Karpas-422 (cell line): ENCODE measurements at regions not wholly inside any gene's neighbourhood (a gene's known extent, or its start where the extent isn't known, plus 50 kb on each side); places are given as distances from the start of the nearest gene placed in this dataset.

Experiments
- DNase-seq: peaks from one replicate; pipeline ENCODE4 v3.0.0-alpha.2; 2015
- H2AFZ ChIP-seq: fragments of 200-600 bp; sonication (generic); 2 replicates; pipeline ENCODE4 v1.6.1; 2014; ENCODE audit warnings: antibody characterized with exemption, low read length, mixed read lengths
- H3K27ac ChIP-seq: fragments of 200-600 bp; sonication (generic); 2 replicates; pipeline ENCODE4 v1.5.1; 2014; ENCODE audit warnings: mild to moderate bottlenecking, low read length, moderate library complexity
- H3K27me3 ChIP-seq: fragments of 200-600 bp; sonication (generic); 2 replicates; pipeline ENCODE4 v1.6.1; 2014; ENCODE audit warnings: low read length, mixed read lengths
- H3K36me3 ChIP-seq: fragments of 200-600 bp; sonication (generic); 2 replicates; pipeline ENCODE4 v1.6.1; 2014; ENCODE audit warnings: low read length, mixed read lengths; ENCODE audit not compliant: insufficient read depth
- H3K4me1 ChIP-seq: fragments of 200-600 bp; sonication (generic); 2 replicates; pipeline ENCODE4 v1.6.1; 2014; ENCODE audit warnings: mild to moderate bottlenecking, low read length, mixed read lengths
- H3K4me2 ChIP-seq: fragments of 200-600 bp; sonication (generic); 2 replicates; pipeline ENCODE4 v1.6.1; 2014; ENCODE audit warnings: low read length, low read depth, mild to moderate bottlenecking; ENCODE audit not compliant: poor library complexity, severe bottlenecking
- H3K4me3 ChIP-seq: fragments of 200-600 bp; sonication (generic); 2 replicates; pipeline ENCODE4 v1.5.1; 2014; ENCODE audit warnings: mild to moderate bottlenecking, antibody characterized with exemption, low read length, mixed read lengths
- H3K79me2 ChIP-seq: fragments of 200-600 bp; sonication (generic); 2 replicates; pipeline ENCODE4 v1.6.1; 2014; ENCODE audit warnings: mild to moderate bottlenecking, low read length, mixed read lengths
- H3K9ac ChIP-seq: fragments of 200-600 bp; sonication (generic); 2 replicates; pipeline ENCODE4 v1.6.0; 2014; ENCODE audit warnings: low read length
- H3K9me2 ChIP-seq: fragments of 200-600 bp; sonication (generic), shearing (Covaris generic); replicated peaks from 2 replicates; pipeline ENCODE4 v1.6.0; 2014; ENCODE audit warnings: mild to moderate bottlenecking, low read length, moderate library complexity; ENCODE audit not compliant: insufficient read depth
- H3K9me3 ChIP-seq: fragments of 300-700, 200-600 bp; sonication (generic); 2 replicates; pipeline ENCODE4 v1.6.1; 2014; ENCODE audit warnings: low read length, mixed read lengths
- H4K20me1 ChIP-seq: fragments of 200-600 bp; sonication (generic); 2 replicates; pipeline ENCODE4 v1.6.1; 2014; ENCODE audit warnings: mild to moderate bottlenecking, antibody characterized with exemption, low read length, low read depth; ENCODE audit not compliant: insufficient read depth

DNA sequence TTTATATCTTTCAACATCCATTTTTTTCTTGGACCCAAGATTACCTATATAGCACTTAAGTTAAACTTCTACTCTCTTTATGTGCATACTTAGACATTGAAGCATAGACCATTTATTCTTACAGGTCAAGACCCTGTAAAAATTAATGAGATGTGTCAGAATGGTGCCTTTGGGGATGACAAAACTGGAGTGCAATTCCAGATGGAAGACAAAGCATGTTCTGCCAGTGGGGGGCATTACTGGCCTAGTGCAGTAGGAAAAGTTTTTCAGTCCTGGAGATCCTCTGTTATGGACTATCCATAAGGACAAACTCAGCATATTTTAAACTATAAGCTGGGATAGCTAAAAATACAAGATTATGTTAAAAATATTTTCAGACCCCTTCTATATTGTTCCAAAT is 57.8 kb upstream of the MMADHC start:
- no peak overlapping the region for H3K4me3 ChIP-seq
- no peaks in the 10 kb centered on the region for H3K9me3 ChIP-seq
- H3K9ac ChIP-seq = no peak overlapping the region
- no peaks in the 10 kb centered on the region for H3K4me1 ChIP-seq
- H2AFZ ChIP-seq = no peak overlapping the region
- no peak overlapping the region for H3K27ac ChIP-seq
- 0 out of 2 replicates have a peak, but pooled peaks cover 4% of the 10 kb centered on the region for H3K9me2 ChIP-seq
- no peak overlapping the region for H3K4me2 ChIP-seq
- no peaks in the 10 kb centered on the region for H3K27me3 ChIP-seq
- no peaks in the 10 kb centered on the region for H3K36me3 ChIP-seq
- DNase-seq = no peak
- no peaks in the 10 kb centered on the region for H3K79me2 ChIP-seq
- no peaks in the 10 kb centered on the region for H4K20me1 ChIP-seq
